ENCODE measurements at regions not wholly inside any gene's neighbourhood (a gene's known extent, or its start where the extent isn't known, plus 50 kb on each side); places are given as distances from the start of the nearest gene placed in this dataset.
"Not testable (repeated sequence)": the region's sequence is repeated elsewhere in the genome, so short reads cannot be mapped to it uniquely, and the experiment has no call there.

- TF ChIP-seq CTCF (IDR thresholded peaks at IDR 0.05; ENCODE audit: extremely low read depth, low read depth, low read length) = no peak
- Histone ChIP-seq H3K27me3 (ENCODE audit: insufficient read depth, low read length) (no peaks in the 10 kb centered on the region), H3K4me2 (ENCODE audit: insufficient read depth, low read length) (no peak overlapping the region), H3K4me3 (ENCODE audit: insufficient read depth, low read length) (no peak overlapping the region), H3K4me1 (ENCODE audit: insufficient read depth, low read length) (no peaks in the 10 kb centered on the region), H4K20me1 (ENCODE audit: insufficient read depth, low read length) (no peaks in the 10 kb centered on the region), H3K36me3 (ENCODE audit: insufficient read depth, low read length) (no peaks in the 10 kb centered on the region), H3K27ac (ENCODE audit: low read depth, low read length) (no peak overlapping the region), H3K9me3 (ENCODE audit: low read depth, low read length) (no peaks in the 10 kb centered on the region), H3K79me2 (ENCODE audit: insufficient read depth, low read length) (no peaks in the 10 kb centered on the region), H2AFZ (ENCODE audit: low read length) (no peak overlapping the region)
- no peak for DNase-seq (ENCODE audit: insufficient read length, low spot score, missing footprints)
Observed at GRCh38 chr12:114500775-114501473, 95.0 kb upstream of the TBX5 start.

- Histone ChIP-seq H3K4me2 (ENCODE audit: insufficient read depth, low read length) (no peak overlapping the region), H3K79me2 (ENCODE audit: insufficient read depth, low read length) (no peaks in the 10 kb centered on the region), H2AFZ (ENCODE audit: low read length) (no peak overlapping the region), H3K36me3 (ENCODE audit: insufficient read depth, low read length) (no peaks in the 10 kb centered on the region), H3K27ac (ENCODE audit: low read depth, low read length) (no peak overlapping the region), H3K4me1 (ENCODE audit: insufficient read depth, low read length) (no peaks in the 10 kb centered on the region), H3K9me3 (ENCODE audit: low read depth, low read length) (no peaks in the 10 kb centered on the region), H3K27me3 (ENCODE audit: insufficient read depth, low read length) (no peaks in the 10 kb centered on the region), H4K20me1 (ENCODE audit: insufficient read depth, low read length) (no peaks in the 10 kb centered on the region), H3K4me3 (ENCODE audit: insufficient read depth, low read length) (no peak overlapping the region)
- no peak for TF ChIP-seq CTCF (IDR thresholded peaks at IDR 0.05; ENCODE audit: extremely low read depth, low read depth, low read length)
- DNase-seq (ENCODE audit: insufficient read length, low spot score, missing footprints) = no peak
Observed at GRCh38 chr12:114500131-114500530, 94.2 kb upstream of the TBX5 start.

GRCh38 chr12:114499338-114499737 lies 93.4 kb upstream of the TBX5 start:
- no peaks in the 10 kb centered on the region for H3K9me3 ChIP-seq (ENCODE audit: low read depth, low read length)
- no peak overlapping the region for H2AFZ ChIP-seq (ENCODE audit: low read length)
- no peak for TF ChIP-seq CTCF (IDR thresholded peaks at IDR 0.05; ENCODE audit: extremely low read depth, low read depth, low read length)
- H3K27ac ChIP-seq (ENCODE audit: low read depth, low read length) = no peak overlapping the region
- no peaks in the 10 kb centered on the region for H3K4me1 ChIP-seq (ENCODE audit: insufficient read depth, low read length)
- DNase-seq (ENCODE audit: insufficient read length, low spot score, missing footprints) = no peak
- H3K36me3 ChIP-seq (ENCODE audit: insufficient read depth, low read length) = no peaks in the 10 kb centered on the region
- H3K4me2 ChIP-seq (ENCODE audit: insufficient read depth, low read length) = no peak overlapping the region
- no peaks in the 10 kb centered on the region for H3K27me3 ChIP-seq (ENCODE audit: insufficient read depth, low read length)
- H3K79me2 ChIP-seq (ENCODE audit: insufficient read depth, low read length) = no peaks in the 10 kb centered on the region
- no peak overlapping the region for H3K4me3 ChIP-seq (ENCODE audit: insufficient read depth, low read length)
- H4K20me1 ChIP-seq (ENCODE audit: insufficient read depth, low read length) = no peaks in the 10 kb centered on the region

GRCh38 chr12:114491916-114492315 lies 86.0 kb upstream of the TBX5 start:
- H3K9me3 ChIP-seq (ENCODE audit: low read depth, low read length) = no peaks in the 10 kb centered on the region
- H3K27ac ChIP-seq (ENCODE audit: low read depth, low read length) = no peak overlapping the region
- DNase-seq (ENCODE audit: insufficient read length, low spot score, missing footprints) = no peak
- H3K4me1 ChIP-seq (ENCODE audit: insufficient read depth, low read length) = no peaks in the 10 kb centered on the region
- TF ChIP-seq CTCF (IDR thresholded peaks at IDR 0.05; ENCODE audit: extremely low read depth, low read depth, low read length) = no peak
- H3K27me3 ChIP-seq (ENCODE audit: insufficient read depth, low read length) = no peaks in the 10 kb centered on the region
- H2AFZ ChIP-seq (ENCODE audit: low read length) = no peak overlapping the region
- H4K20me1 ChIP-seq (ENCODE audit: insufficient read depth, low read length) = no peaks in the 10 kb centered on the region
- no peak overlapping the region for H3K4me3 ChIP-seq (ENCODE audit: insufficient read depth, low read length)
- H3K36me3 ChIP-seq (ENCODE audit: insufficient read depth, low read length) = no peaks in the 10 kb centered on the region
- H3K4me2 ChIP-seq (ENCODE audit: insufficient read depth, low read length) = no peak overlapping the region
- no peaks in the 10 kb centered on the region for H3K79me2 ChIP-seq (ENCODE audit: insufficient read depth, low read length)

GRCh38 chr12:114484822-114485459 lies 79.0 kb upstream of the TBX5 start:
- H3K9me3 ChIP-seq (ENCODE audit: low read depth, low read length); H3K27ac ChIP-seq (ENCODE audit: low read depth, low read length); H3K4me1 ChIP-seq (ENCODE audit: insufficient read depth, low read length); H4K20me1 ChIP-seq (ENCODE audit: insufficient read depth, low read length); H3K36me3 ChIP-seq (ENCODE audit: insufficient read depth, low read length); H3K79me2 ChIP-seq (ENCODE audit: insufficient read depth, low read length); H3K4me3 ChIP-seq (ENCODE audit: insufficient read depth, low read length); H3K4me2 ChIP-seq (ENCODE audit: insufficient read depth, low read length); H2AFZ ChIP-seq (ENCODE audit: low read length); DNase-seq (ENCODE audit: insufficient read length, low spot score, missing footprints): not testable (repeated sequence)
- peaks cover 19% of the 10 kb centered on the region for H3K27me3 ChIP-seq (ENCODE audit: insufficient read depth, low read length)

Data from osteoblast (primary cell).